Brain microvascular endothelial cell (primary cell): ENCODE measurements at regions not wholly inside any gene's neighbourhood (a gene's known extent, or its start where the extent isn't known, plus 50 kb on each side); places are given as distances from the start of the nearest gene placed in this dataset.
"Not testable (repeated sequence)": the region's sequence is repeated elsewhere in the genome, so short reads cannot be mapped to it uniquely, and the experiment has no call there.

Experiments used
- DNase-seq: peaks from one replicate; pipeline ENCODE4 v3.0.0-alpha.2; 2020
- H3K27ac ChIP-seq: fragments of 250-450 bp; sonication (Bioruptor Pico); 2 replicates; pipeline ENCODE4 v1.5.1; 2020; ENCODE audit warnings: mild to moderate bottlenecking, moderate library complexity
- H3K27me3 ChIP-seq: fragments of 250-450 bp; sonication (Bioruptor Pico); replicated peaks from 2 replicates; pipeline ENCODE4 v1.5.1; 2020; ENCODE audit warnings: mild to moderate bottlenecking
- H3K36me3 ChIP-seq: fragments of 250-450 bp; sonication (Bioruptor Pico); replicated peaks from 2 replicates; pipeline ENCODE4 v1.5.1; 2020; ENCODE audit warnings: mild to moderate bottlenecking
- H3K4me3 ChIP-seq: 2 replicates; pipeline ENCODE4 v1.5.1; 2011; ENCODE audit warnings: low read depth, mild to moderate bottlenecking, control low read depth, low read length, moderate library complexity
- CTCF ChIP-seq: IDR thresholded peaks from 2 replicates; pipeline ENCODE4 v1.5.1; 2011; ENCODE audit warnings: low read depth, mild to moderate bottlenecking, moderate library complexity, low read length, control low read depth, inconsistent platforms; ENCODE audit errors: missing control alignments
- in situ Hi-C: cut with HindIII; loops from 2 replicates; pipeline ENCODE4 v1.10.0; 2017; ENCODE audit warnings: low sequenced_read_pairs, low pct_ligation_motif_present

DNA sequence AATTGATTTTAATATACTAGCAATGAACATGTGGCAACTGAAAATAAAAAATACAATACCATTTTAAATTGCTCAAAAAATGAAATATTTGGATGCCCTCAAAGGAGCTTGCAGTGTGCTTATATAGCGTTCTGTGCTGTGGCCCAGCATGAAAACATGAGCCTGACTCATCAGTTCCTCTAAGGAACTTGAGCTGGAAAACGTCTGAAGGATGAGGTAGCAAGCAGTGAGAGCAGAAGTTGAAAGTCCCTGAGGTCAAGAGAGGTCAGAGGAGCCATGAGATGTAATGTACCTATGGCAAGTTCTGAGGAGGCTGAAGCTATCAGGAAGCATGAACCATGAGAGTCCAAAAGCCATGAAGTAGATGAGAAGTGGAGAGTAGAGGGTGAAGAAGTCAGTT lies 59.7 kb downstream of the HMGB3 start:
- Histone ChIP-seq H3K4me3 (no peak overlapping the region), H3K27me3 (no peaks in the 10 kb centered on the region), H3K27ac (no peak overlapping the region), H3K36me3 (no peaks in the 10 kb centered on the region)
- no peak for DNase-seq
- in situ Hi-C loops, result no loop called here
- no peak for TF ChIP-seq CTCF

DNA sequence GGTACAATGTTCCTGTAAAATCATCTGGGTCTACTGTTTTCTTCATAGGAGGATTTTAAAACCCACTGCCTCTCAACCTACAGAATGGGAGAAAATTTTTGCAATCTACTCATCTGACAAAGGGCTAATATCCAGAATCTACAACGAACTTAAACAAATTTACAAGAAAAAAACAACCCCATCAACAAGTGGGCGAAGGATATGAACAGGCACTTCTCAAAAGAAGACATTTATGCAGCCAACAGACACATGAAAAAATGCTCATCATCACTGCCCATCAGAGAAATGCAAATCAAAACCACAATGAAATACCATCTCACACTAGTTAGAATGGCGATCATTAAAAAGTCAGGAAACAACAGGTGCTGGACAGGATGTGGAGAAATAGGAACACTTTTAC lies 83.2 kb downstream of the HMGB3 start:
- H3K27me3 ChIP-seq, DNase-seq, H3K36me3 ChIP-seq, H3K27ac ChIP-seq, in situ Hi-C loops, H3K4me3 ChIP-seq: not testable (repeated sequence)

- TF ChIP-seq CTCF, result no peak
- H3K36me3 ChIP-seq, result no peaks in the 10 kb centered on the region
- DNase-seq, result no peak
- H3K27me3 ChIP-seq, result no peaks in the 10 kb centered on the region
- no peak overlapping the region for H3K27ac ChIP-seq
- H3K4me3 ChIP-seq, result no peak overlapping the region
- in situ Hi-C loops, result no loop called here
These were observed 90.6 kb downstream of the HMGB3 start for GRCh38 chrX:151073767-151074166.

GRCh38 chrX:151081016-151081415 lies 95.4 kb upstream of the GPR50 start:
- DNase-seq, result no peak
- Histone ChIP-seq H3K27me3 (no peaks in the 10 kb centered on the region), H3K36me3 (no peaks in the 10 kb centered on the region), H3K27ac (no peak overlapping the region), H3K4me3 (no peak overlapping the region)
- in situ Hi-C loops, result loop anchor here (10.0 kb wide), 1 partner anchor 306 kb away; no protein-coding TSS in a partner anchor
- no peak for TF ChIP-seq CTCF

DNA sequence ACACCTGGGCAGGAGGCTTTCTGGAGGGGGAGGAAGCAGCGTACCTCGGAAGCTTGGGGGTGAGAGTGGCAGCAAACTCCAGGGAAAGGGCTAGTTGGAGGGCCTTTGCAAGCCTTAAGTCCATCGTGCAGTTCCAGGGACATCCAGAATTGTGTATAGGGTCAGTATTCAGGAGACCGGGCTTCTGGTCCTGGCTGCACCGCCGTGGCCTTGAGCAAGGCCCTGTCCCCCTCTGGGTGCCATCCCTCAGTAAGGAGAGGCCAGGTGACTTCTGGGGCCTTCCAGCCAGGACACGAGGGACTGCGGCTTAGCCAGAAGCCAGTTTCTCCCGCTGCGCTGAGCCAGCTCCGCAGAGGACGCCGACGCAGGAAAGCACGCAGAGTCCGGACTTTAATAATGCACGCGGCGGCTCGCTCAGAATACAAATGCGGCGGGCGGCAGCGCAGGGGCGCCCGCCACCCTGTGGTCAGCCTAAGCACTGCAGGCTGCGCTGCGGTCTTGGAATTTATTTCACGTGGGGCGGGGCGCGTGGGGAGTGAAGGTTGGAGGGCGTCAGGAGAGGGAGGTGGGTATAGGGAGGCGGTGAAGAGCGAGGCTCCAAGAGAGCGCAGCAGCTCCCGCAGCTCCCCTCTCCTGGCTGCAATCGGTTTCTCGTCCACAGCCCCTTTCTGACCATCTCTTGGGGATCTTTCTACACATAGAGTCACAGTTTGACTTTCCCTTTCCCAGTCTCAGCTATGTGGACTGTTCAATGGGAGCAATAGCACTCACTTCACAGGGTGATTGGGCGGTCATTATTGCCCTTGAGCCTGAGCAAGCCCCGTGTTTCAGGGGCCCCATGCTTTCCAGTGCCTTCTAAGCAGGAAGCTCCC lies 94.1 kb upstream of the GPR50 start:
- H3K36me3 ChIP-seq, result no peaks in the 10 kb centered on the region
- H3K4me3 ChIP-seq, result peak overlapping the region; percentile 15
- TF ChIP-seq CTCF, result peak; percentile 88
- DNase-seq, result peak; percentile 47
- no peaks in the 10 kb centered on the region for H3K27me3 ChIP-seq
- in situ Hi-C loops, result loop anchor here (10.0 kb wide), 1 partner anchor 308 kb away; no protein-coding TSS in a partner anchor
- H3K27ac ChIP-seq, result no peak overlapping the region

DNA sequence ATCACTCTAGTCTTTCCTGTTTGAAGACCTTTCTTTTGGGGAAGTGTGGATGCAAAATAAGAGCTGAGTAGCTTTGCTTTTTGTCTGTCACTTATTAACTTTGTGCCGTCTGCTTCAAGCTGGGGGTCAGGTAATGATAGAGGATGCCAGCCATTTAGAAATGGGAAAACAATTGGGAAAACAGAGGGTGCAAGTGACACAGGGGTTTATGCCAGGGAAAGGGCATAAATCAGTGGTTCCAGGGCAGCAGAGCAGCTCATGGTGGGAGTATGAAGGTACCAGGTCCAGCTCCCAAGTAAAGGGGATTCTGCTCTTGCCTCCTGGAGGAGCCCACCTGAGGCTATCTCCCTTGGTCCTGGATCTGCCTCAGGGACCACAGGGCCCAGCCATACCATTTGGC lies 91.9 kb upstream of the GPR50 start:
- Histone ChIP-seq H3K27ac (no peak overlapping the region), H3K4me3 (no peak overlapping the region), H3K27me3 (no peaks in the 10 kb centered on the region), H3K36me3 (no peaks in the 10 kb centered on the region)
- DNase-seq, result no peak
- in situ Hi-C loops, result loop anchor here (10.0 kb wide), 1 partner anchor 310 kb away; no protein-coding TSS in a partner anchor
- TF ChIP-seq CTCF, result no peak
